HEK293T (cell line): ENCODE measurements at regions not wholly inside any gene's neighbourhood (a gene's known extent, or its start where the extent isn't known, plus 50 kb on each side); places are given as distances from the start of the nearest gene placed in this dataset.

ENCODE experiments used
- ARNT ChIP-seq: fragments of 450-650 bp; IDR thresholded peaks from 2 replicates; pipeline ENCODE4 v1.6.1; 2017; ENCODE audit warnings: mild to moderate bottlenecking
- BHLHE40 ChIP-seq: fragments of 450-650 bp; IDR thresholded peaks from 2 replicates; pipeline ENCODE4 v1.6.1; 2016; ENCODE audit warnings: mild to moderate bottlenecking, moderate library complexity, borderline replicate concordance
- CTBP1 ChIP-seq: fragments of 450-650 bp; IDR thresholded peaks from 2 replicates; pipeline ENCODE4 v1.6.1; 2016; ENCODE audit warnings: borderline replicate concordance
- ELF4 ChIP-seq: fragments of 450-650 bp; IDR thresholded peaks from 2 replicates; pipeline ENCODE4 v1.6.1; 2017; ENCODE audit warnings: antibody characterized with exemption
- FOXA1 ChIP-seq: fragments of 450-650 bp; IDR thresholded peaks from 2 replicates; pipeline ENCODE4 v1.6.1; 2016; ENCODE audit warnings: mild to moderate bottlenecking
- FOXM1 ChIP-seq: fragments of 450-650 bp; IDR thresholded peaks from 2 replicates; pipeline ENCODE4 v1.6.1; 2017; ENCODE audit warnings: mild to moderate bottlenecking, borderline replicate concordance
- L3MBTL2 ChIP-seq: fragments of 450-650 bp; conservative IDR thresholded peaks from 2 replicates; pipeline ENCODE4 v1.6.1; 2016; ENCODE audit warnings: mild to moderate bottlenecking
- PKNOX1 ChIP-seq: fragments of 450-650 bp; IDR thresholded peaks from 2 replicates; pipeline ENCODE4 v1.6.1; 2016
- SP1 ChIP-seq: fragments of 450-650 bp; IDR thresholded peaks from 2 replicates; pipeline ENCODE4 v1.6.1; 2017
- SUZ12 ChIP-seq: fragments of 450-650 bp; IDR thresholded peaks from 2 replicates; pipeline ENCODE4 v1.6.1; 2016; ENCODE audit warnings: mild to moderate bottlenecking
- TARDBP ChIP-seq: fragments of 450-650 bp; IDR thresholded peaks from 2 replicates; pipeline ENCODE4 v1.6.1; 2016

- TF ChIP-seq ELF4 = no peak
- no peak for TF ChIP-seq SP1
- TF ChIP-seq SUZ12 = no peak
- no peak for TF ChIP-seq PKNOX1
- no peak for TF ChIP-seq ARNT
- TF ChIP-seq BHLHE40 = no peak
- TF ChIP-seq TARDBP = no peak
- no peak for TF ChIP-seq FOXM1
- no peak for TF ChIP-seq CTBP1
- TF ChIP-seq L3MBTL2 = no peak
- no peak for TF ChIP-seq FOXA1
These were observed 94.7 kb upstream of the CDH6 start for GRCh38 chr5:31098811-31099210.
